ENCODE measurements at regions not wholly inside any gene's neighbourhood (a gene's known extent, or its start where the extent isn't known, plus 50 kb on each side); places are given as distances from the start of the nearest gene placed in this dataset.

- no peak overlapping the region for H3K27ac ChIP-seq (ENCODE audit: low read depth in 1 of 2, low read length in 1 of 2)
- H3K27me3 ChIP-seq (ENCODE audit: control insufficient read depth in 3 of 3, insufficient read depth in 3 of 3, low read length in 2 of 3), result no peaks in the 10 kb centered on the region
- H3K4me3 ChIP-seq, result no peak overlapping the region
- no peak overlapping the region for H3K9ac ChIP-seq (ENCODE audit: insufficient read depth in 1 of 2, low read length in 2 of 2)
- no peak for TF ChIP-seq CTCF (IDR thresholded peaks at IDR 0.05; ENCODE audit: control extremely low read depth, extremely low read depth)
- ATAC-seq (ENCODE audit: insufficient read depth, low FRiP score) (no peak), DNase-seq (no peak)
- no peaks in the 10 kb centered on the region for H3K4me1 ChIP-seq (ENCODE audit: control insufficient read depth in 5 of 5, insufficient read depth in 5 of 5, low read length in 5 of 5)
- H3K9me3 ChIP-seq (ENCODE audit: control insufficient read depth in 4 of 4, insufficient read depth in 3 of 4, low read length in 3 of 4), result peaks cover 0 to 2% (median 0%) of the 10 kb centered on the region in 4 donors
- WGBS, 2 donors, result 84 to 93% methylated on average over 3 of the region's 3 CpGs
- H3K36me3 ChIP-seq (ENCODE audit: control insufficient read depth in 4 of 4, insufficient read depth in 4 of 4, low read length in 4 of 4), result no peaks in the 10 kb centered on the region
Observed at GRCh38 chr6:63426844-63427243, 107.1 kb upstream of the LGSN start.

GRCh38 chr6:63427951-63428350 lies 108.2 kb upstream of the LGSN start:
- no peaks in the 10 kb centered on the region for H3K4me1 ChIP-seq (ENCODE audit: control insufficient read depth in 5 of 5, insufficient read depth in 5 of 5, low read length in 5 of 5)
- TF ChIP-seq CTCF (IDR thresholded peaks at IDR 0.05; ENCODE audit: control extremely low read depth, extremely low read depth), result no peak
- H3K9ac ChIP-seq (ENCODE audit: insufficient read depth in 1 of 2, low read length in 2 of 2), result no peak overlapping the region
- peaks cover 0 to 2% (median 0%) of the 10 kb centered on the region in 4 donors for H3K9me3 ChIP-seq (ENCODE audit: control insufficient read depth in 4 of 4, insufficient read depth in 3 of 4, low read length in 3 of 4)
- no peak for DNase-seq
- no peaks in the 10 kb centered on the region for H3K27me3 ChIP-seq (ENCODE audit: control insufficient read depth in 3 of 3, insufficient read depth in 3 of 3, low read length in 2 of 3)
- no peak overlapping the region for H3K27ac ChIP-seq (ENCODE audit: low read depth in 1 of 2, low read length in 1 of 2)
- WGBS, 2 donors, result 77 to 84% methylated on average over 2 of the region's 2 CpGs
- no peaks in the 10 kb centered on the region for H3K36me3 ChIP-seq (ENCODE audit: control insufficient read depth in 4 of 4, insufficient read depth in 4 of 4, low read length in 4 of 4)
- H3K4me3 ChIP-seq, result no peak overlapping the region
- ATAC-seq (ENCODE audit: insufficient read depth, low FRiP score), result no peak

- no peak for TF ChIP-seq CTCF (IDR thresholded peaks at IDR 0.05; ENCODE audit: control extremely low read depth, extremely low read depth)
- Histone ChIP-seq H3K9ac (ENCODE audit: insufficient read depth in 1 of 2, low read length in 2 of 2) (no peak overlapping the region), H3K27ac (ENCODE audit: low read depth in 1 of 2, low read length in 1 of 2) (no peak overlapping the region), H3K36me3 (ENCODE audit: control insufficient read depth in 4 of 4, insufficient read depth in 4 of 4, low read length in 4 of 4) (no peaks in the 10 kb centered on the region), H3K4me3 (no peak overlapping the region), H3K4me1 (ENCODE audit: control insufficient read depth in 5 of 5, insufficient read depth in 5 of 5, low read length in 5 of 5) (no peaks in the 10 kb centered on the region), H3K27me3 (ENCODE audit: control insufficient read depth in 3 of 3, insufficient read depth in 3 of 3, low read length in 2 of 3) (no peaks in the 10 kb centered on the region), H3K9me3 (ENCODE audit: control insufficient read depth in 4 of 4, insufficient read depth in 3 of 4, low read length in 3 of 4) (no peaks in the 10 kb centered on the region)
- ATAC-seq (ENCODE audit: insufficient read depth, low FRiP score) (no peak), DNase-seq (no peak)
- 79 to 81% methylated on average over 2 of the region's 2 CpGs for WGBS, 2 donors
Observed at GRCh38 chr6:63430985-63431519, 111.3 kb upstream of the LGSN start.

GRCh38 chr6:63434943-63435342 lies 115.2 kb upstream of the LGSN start:
- H3K4me1 ChIP-seq (ENCODE audit: control insufficient read depth in 5 of 5, insufficient read depth in 5 of 5, low read length in 5 of 5), result no peaks in the 10 kb centered on the region
- DNase-seq, result no peak
- 80 to 82% methylated on average over 3 of the region's 3 CpGs for WGBS, 2 donors
- no peak overlapping the region for H3K27ac ChIP-seq (ENCODE audit: low read depth in 1 of 2, low read length in 1 of 2)
- ATAC-seq (ENCODE audit: insufficient read depth, low FRiP score), result no peak
- H3K27me3 ChIP-seq (ENCODE audit: control insufficient read depth in 3 of 3, insufficient read depth in 3 of 3, low read length in 2 of 3), result no peaks in the 10 kb centered on the region
- H3K9ac ChIP-seq (ENCODE audit: insufficient read depth in 1 of 2, low read length in 2 of 2), result no peak overlapping the region
- no peak overlapping the region for H3K4me3 ChIP-seq
- H3K36me3 ChIP-seq (ENCODE audit: control insufficient read depth in 4 of 4, insufficient read depth in 4 of 4, low read length in 4 of 4), result no peaks in the 10 kb centered on the region
- H3K9me3 ChIP-seq (ENCODE audit: control insufficient read depth in 4 of 4, insufficient read depth in 3 of 4, low read length in 3 of 4), result no peaks in the 10 kb centered on the region
- TF ChIP-seq CTCF (IDR thresholded peaks at IDR 0.05; ENCODE audit: control extremely low read depth, extremely low read depth), result no peak
